ENCODE measurements at regions not wholly inside any gene's neighbourhood (a gene's known extent, or its start where the extent isn't known, plus 50 kb on each side); places are given as distances from the start of the nearest gene placed in this dataset.

GRCh38 chrX:131764216-131764615, 220.3 kb downstream of the OR13H1 start:
- peaks cover 32% of the 10 kb centered on the region for H3K9me3 Mint-ChIP-seq
- Histone ChIP-seq H3K4me3 (ENCODE audit: low read length) (no peak overlapping the region), H3K27ac (ENCODE audit: low read depth, low read length) (no peak overlapping the region), H3K9ac (ENCODE audit: extremely low read depth, low read length, poor library complexity, severe bottlenecking) (no peak overlapping the region), H3K9me3 (ENCODE audit: control insufficient read depth, low read length) (peaks cover 37% of the 10 kb centered on the region), H3K4me1 (ENCODE audit: control insufficient read depth, insufficient read depth, low read length) (no peaks in the 10 kb centered on the region), H3K36me3 (ENCODE audit: control insufficient read depth, insufficient read depth, low read length) (peaks cover 76% of the 10 kb centered on the region), H3K27me3 (ENCODE audit: control insufficient read depth, insufficient read depth, low read length, poor library complexity, severe bottlenecking) (no peaks in the 10 kb centered on the region)
- H3K27ac Mint-ChIP-seq, result no peak overlapping the region
- no peak for DNase-seq
- no peaks in the 10 kb centered on the region for H3K27me3 Mint-ChIP-seq (ENCODE audit: insufficient read depth)
- WGBS, 2 experiments (ENCODE audit: insufficient coverage in 1 of 2, insufficient read length in 1 of 2), result 98 to 100% methylated on average over 2 to 5 of the region's 5 CpGs
- H3K4me1 Mint-ChIP-seq, result peaks cover 11% of the 10 kb centered on the region
- TF ChIP-seq, protein P1, sequence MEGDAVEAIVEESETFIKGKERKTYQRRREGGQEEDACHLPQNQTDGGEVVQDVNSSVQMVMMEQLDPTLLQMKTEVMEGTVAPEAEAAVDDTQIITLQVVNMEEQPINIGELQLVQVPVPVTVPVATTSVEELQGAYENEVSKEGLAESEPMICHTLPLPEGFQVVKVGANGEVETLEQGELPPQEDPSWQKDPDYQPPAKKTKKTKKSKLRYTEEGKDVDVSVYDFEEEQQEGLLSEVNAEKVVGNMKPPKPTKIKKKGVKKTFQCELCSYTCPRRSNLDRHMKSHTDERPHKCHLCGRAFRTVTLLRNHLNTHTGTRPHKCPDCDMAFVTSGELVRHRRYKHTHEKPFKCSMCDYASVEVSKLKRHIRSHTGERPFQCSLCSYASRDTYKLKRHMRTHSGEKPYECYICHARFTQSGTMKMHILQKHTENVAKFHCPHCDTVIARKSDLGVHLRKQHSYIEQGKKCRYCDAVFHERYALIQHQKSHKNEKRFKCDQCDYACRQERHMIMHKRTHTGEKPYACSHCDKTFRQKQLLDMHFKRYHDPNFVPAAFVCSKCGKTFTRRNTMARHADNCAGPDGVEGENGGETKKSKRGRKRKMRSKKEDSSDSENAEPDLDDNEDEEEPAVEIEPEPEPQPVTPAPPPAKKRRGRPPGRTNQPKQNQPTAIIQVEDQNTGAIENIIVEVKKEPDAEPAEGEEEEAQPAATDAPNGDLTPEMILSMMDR (conservative IDR thresholded peaks at IDR 0.05), result no peak
- H3K36me3 Mint-ChIP-seq (ENCODE audit: low read depth), result peaks cover 94% of the 10 kb centered on the region
- H3K4me3 Mint-ChIP-seq, result no peak overlapping the region

- H3K4me3 Mint-ChIP-seq, result no peak overlapping the region
- WGBS, 2 experiments (ENCODE audit: insufficient coverage in 1 of 2, insufficient read length in 1 of 2), result 97 to 100% methylated on average over 5 to 16 of the region's 18 CpGs
- Histone ChIP-seq H3K27ac (ENCODE audit: low read depth, low read length) (no peak overlapping the region), H3K4me3 (ENCODE audit: low read length) (no peak overlapping the region), H3K9me3 (ENCODE audit: control insufficient read depth, low read length) (no peaks in the 10 kb centered on the region), H3K36me3 (ENCODE audit: control insufficient read depth, insufficient read depth, low read length) (peaks cover 64% of the 10 kb centered on the region), H3K27me3 (ENCODE audit: control insufficient read depth, insufficient read depth, low read length, poor library complexity, severe bottlenecking) (no peaks in the 10 kb centered on the region), H3K9ac (ENCODE audit: extremely low read depth, low read length, poor library complexity, severe bottlenecking) (no peak overlapping the region), H3K4me1 (ENCODE audit: control insufficient read depth, insufficient read depth, low read length) (no peaks in the 10 kb centered on the region)
- no peaks in the 10 kb centered on the region for H3K4me1 Mint-ChIP-seq
- H3K27me3 Mint-ChIP-seq (ENCODE audit: insufficient read depth), result no peaks in the 10 kb centered on the region
- DNase-seq, result no peak
- TF ChIP-seq, protein P1 (conservative IDR thresholded peaks at IDR 0.05), result peak; percentile 26
- no peaks in the 10 kb centered on the region for H3K9me3 Mint-ChIP-seq
- H3K36me3 Mint-ChIP-seq (ENCODE audit: low read depth), result peaks cover 83% of the 10 kb centered on the region
- peak overlapping the region; percentile 48 for H3K27ac Mint-ChIP-seq
Observed at GRCh38 chrX:131778269-131779218, 234.7 kb downstream of the OR13H1 start.

DNA sequence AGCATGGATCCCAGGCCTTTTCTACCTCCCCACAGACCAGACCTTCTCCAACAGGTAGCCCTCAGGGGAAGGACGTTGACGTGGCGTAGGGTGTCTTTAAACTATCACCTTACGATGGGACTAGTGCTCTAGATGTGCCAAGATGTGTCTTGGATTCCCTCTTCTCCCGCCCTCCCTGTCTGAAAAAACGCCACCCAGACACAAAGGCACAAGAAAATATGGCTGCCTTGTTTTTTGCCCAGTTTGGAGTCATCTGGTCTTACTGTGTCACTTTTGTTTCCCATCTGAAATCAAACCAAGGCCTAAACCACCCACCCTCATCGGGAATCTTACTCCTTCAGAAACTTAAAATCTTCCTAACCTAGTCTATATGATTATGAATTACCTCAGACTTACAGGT, 235.4 kb downstream of the OR13H1 start:
- Mint-ChIP-seq H3K36me3 (ENCODE audit: low read depth) (peaks cover 83% of the 10 kb centered on the region), H3K9me3 (no peaks in the 10 kb centered on the region), H3K27ac (peak overlapping the region; percentile 48), H3K4me3 (no peak overlapping the region), H3K27me3 (ENCODE audit: insufficient read depth) (no peaks in the 10 kb centered on the region), H3K4me1 (no peaks in the 10 kb centered on the region)
- Histone ChIP-seq H3K36me3 (ENCODE audit: control insufficient read depth, insufficient read depth, low read length) (peaks cover 71% of the 10 kb centered on the region), H3K9ac (ENCODE audit: extremely low read depth, low read length, poor library complexity, severe bottlenecking) (no peak overlapping the region), H3K4me1 (ENCODE audit: control insufficient read depth, insufficient read depth, low read length) (no peaks in the 10 kb centered on the region), H3K9me3 (ENCODE audit: control insufficient read depth, low read length) (no peaks in the 10 kb centered on the region), H3K27ac (ENCODE audit: low read depth, low read length) (no peak overlapping the region), H3K27me3 (ENCODE audit: control insufficient read depth, insufficient read depth, low read length, poor library complexity, severe bottlenecking) (no peaks in the 10 kb centered on the region), H3K4me3 (ENCODE audit: low read length) (no peak overlapping the region)
- TF ChIP-seq, protein P1 (conservative IDR thresholded peaks at IDR 0.05), result no peak
- 97% methylated on average over 7 of the region's 7 CpGs; no CpG with 5 or more reads in 1 of the 2 experiments for WGBS, 2 experiments (ENCODE audit: insufficient coverage in 1 of 2, insufficient read length in 1 of 2)
- DNase-seq, result no peak
